Inflammatory macrophage treated with lipopolysaccharide for 1 hour (primary cell): ENCODE measurements at regions not wholly inside any gene's neighbourhood (a gene's known extent, or its start where the extent isn't known, plus 50 kb on each side); places are given as distances from the start of the nearest gene placed in this dataset.

ENCODE experiments used
- DNase-seq, 2 donors: peaks; one replicate each; pipeline ENCODE4 v3.0.0-alpha.2; 2020 to 2022

GRCh38 chr4:11042760-11043159 lies 358.2 kb upstream of the CLNK start:
- no peak for DNase-seq

GRCh38 chr4:11039634-11040131 lies 355.1 kb upstream of the CLNK start:
- DNase-seq = no peak

- no peak for DNase-seq
Observed at GRCh38 chr4:11038926-11039325, 354.4 kb upstream of the CLNK start.

- no peak for DNase-seq
Observed at GRCh38 chr4:11037637-11038036, 353.1 kb upstream of the CLNK start.

GRCh38 chr4:11028334-11028733 lies 343.8 kb upstream of the CLNK start:
- no peak for DNase-seq

GRCh38 chr4:11021333-11021732 lies 336.8 kb upstream of the CLNK start:
- DNase-seq = no peak

- no peak for DNase-seq
Observed at GRCh38 chr4:11019451-11020240, 335.1 kb upstream of the CLNK start.

GRCh38 chr4:11014199-11014598 lies 329.6 kb upstream of the CLNK start:
- DNase-seq = no peak

- no peak for DNase-seq
Observed at GRCh38 chr4:11013094-11013664, 328.6 kb upstream of the CLNK start.

- no peak for DNase-seq
Observed at GRCh38 chr4:11011249-11011648, 326.7 kb upstream of the CLNK start.

GRCh38 chr4:11010624-11011023 lies 326.1 kb upstream of the CLNK start:
- DNase-seq = no peak

- DNase-seq = no peak
Observed at GRCh38 chr4:11009281-11009680, 324.7 kb upstream of the CLNK start.

- no peak for DNase-seq
Observed at GRCh38 chr4:11005300-11005699, 320.7 kb upstream of the CLNK start.

GRCh38 chr4:11004818-11005217 lies 320.2 kb upstream of the CLNK start:
- no peak for DNase-seq

GRCh38 chr4:11002961-11003360 lies 318.4 kb upstream of the CLNK start:
- DNase-seq = no peak

- no peak for DNase-seq
Observed at GRCh38 chr4:10998846-10999245, 314.3 kb upstream of the CLNK start.

- DNase-seq = no peak
Observed at GRCh38 chr4:10984815-10985214, 300.2 kb upstream of the CLNK start.

GRCh38 chr4:10983885-10984640 lies 299.5 kb upstream of the CLNK start:
- DNase-seq = peak; percentile 11 to 20

GRCh38 chr4:10983268-10983667 lies 298.7 kb upstream of the CLNK start:
- no peak for DNase-seq

GRCh38 chr4:10982305-10982704 lies 297.7 kb upstream of the CLNK start:
- DNase-seq = no peak

- DNase-seq = no peak
Observed at GRCh38 chr4:10981576-10981975, 297.0 kb upstream of the CLNK start.

GRCh38 chr4:10981096-10981495 lies 296.5 kb upstream of the CLNK start:
- DNase-seq = no peak

GRCh38 chr4:10979032-10979431 lies 294.5 kb upstream of the CLNK start:
- DNase-seq = no peak

GRCh38 chr4:10977534-10977933 lies 293.0 kb upstream of the CLNK start:
- peak; percentile 17 to 19 for DNase-seq
